ENCODE measurements at regions not wholly inside any gene's neighbourhood (a gene's known extent, or its start where the extent isn't known, plus 50 kb on each side); places are given as distances from the start of the nearest gene placed in this dataset.

DNA sequence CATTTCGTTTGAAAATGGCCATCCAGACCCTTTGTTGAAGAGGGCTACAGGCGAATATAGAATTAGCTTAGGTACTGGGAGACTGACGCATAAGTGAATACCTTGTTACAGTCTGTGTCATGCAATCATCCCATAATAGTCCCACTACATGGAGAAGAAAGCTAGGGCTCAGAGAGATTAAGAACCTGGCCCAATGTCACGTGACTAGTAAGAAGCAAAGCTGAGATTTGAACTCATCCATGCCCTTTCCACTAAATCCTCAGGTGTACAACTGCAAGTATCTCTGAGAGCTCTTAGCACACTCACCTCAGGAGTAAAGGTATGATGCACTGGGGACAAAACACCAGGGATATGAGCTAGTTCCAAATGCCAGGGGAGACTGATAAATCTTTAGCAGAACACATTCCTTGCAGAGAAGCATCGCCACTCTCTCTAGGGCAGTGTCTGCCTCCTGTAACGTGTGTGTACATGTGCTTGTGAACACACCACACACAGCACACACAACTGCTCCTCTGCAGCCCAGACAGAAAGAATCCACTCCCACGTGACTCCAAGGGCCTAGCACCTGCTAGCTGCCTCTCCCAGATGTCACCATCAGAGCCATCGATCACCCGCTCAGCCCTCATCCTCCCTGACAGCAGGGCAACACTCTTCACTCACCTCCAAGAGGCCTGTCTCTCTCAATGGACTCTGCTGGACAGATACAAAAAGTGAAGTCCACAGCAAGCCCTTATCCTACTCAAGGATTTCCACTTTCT is 402.8 kb downstream of the NXPE2 start:
- H3K9me3 Mint-ChIP-seq = no peaks in the 10 kb centered on the region
- no peaks in the 10 kb centered on the region for H3K36me3 Mint-ChIP-seq (ENCODE audit: insufficient read depth)
- no peak overlapping the region for H3K4me3 Mint-ChIP-seq
- H3K27ac Mint-ChIP-seq = peak overlapping the region in 1 of 2 donors; percentile 53
- H3K27me3 Mint-ChIP-seq = peaks cover 12 to 46% of the 10 kb centered on the region in 2 donors
- no peak for DNase-seq
- no peak for ATAC-seq (replicated peaks)
- H3K4me1 Mint-ChIP-seq (ENCODE audit: low read depth in 2 of 2) = no peaks in the 10 kb centered on the region

GRCh38 chr11:115081972-115082371 is 403.6 kb downstream of the NXPE2 start:
- ATAC-seq (replicated peaks) = no peak
- no peaks in the 10 kb centered on the region for H3K36me3 Mint-ChIP-seq (ENCODE audit: insufficient read depth)
- H3K4me1 Mint-ChIP-seq (ENCODE audit: low read depth in 2 of 2) = no peaks in the 10 kb centered on the region
- peaks cover 8 to 41% of the 10 kb centered on the region in 2 donors for H3K27me3 Mint-ChIP-seq
- DNase-seq = no peak
- no peak overlapping the region for H3K27ac Mint-ChIP-seq
- H3K4me3 Mint-ChIP-seq = no peak overlapping the region
- H3K9me3 Mint-ChIP-seq = no peaks in the 10 kb centered on the region

- H3K27ac Mint-ChIP-seq = no peak overlapping the region
- no peak for DNase-seq
- no peaks in the 10 kb centered on the region for H3K9me3 Mint-ChIP-seq
- no peak for ATAC-seq (replicated peaks)
- H3K4me1 Mint-ChIP-seq (ENCODE audit: low read depth in 2 of 2) = no peaks in the 10 kb centered on the region
- peaks cover 0 to 31% of the 10 kb centered on the region in 2 donors for H3K27me3 Mint-ChIP-seq
- no peaks in the 10 kb centered on the region for H3K36me3 Mint-ChIP-seq (ENCODE audit: insufficient read depth)
- no peak overlapping the region for H3K4me3 Mint-ChIP-seq
Observed at GRCh38 chr11:115083144-115083806, 404.9 kb downstream of the NXPE2 start.

GRCh38 chr11:115084231-115084630 is 405.9 kb downstream of the NXPE2 start:
- Mint-ChIP-seq H3K36me3 (ENCODE audit: insufficient read depth) (no peaks in the 10 kb centered on the region), H3K27ac (no peak overlapping the region), H3K4me1 (ENCODE audit: low read depth in 2 of 2) (no peaks in the 10 kb centered on the region), H3K4me3 (no peak overlapping the region), H3K27me3 (peaks cover 5 to 38% of the 10 kb centered on the region in 2 donors), H3K9me3 (no peaks in the 10 kb centered on the region)
- DNase-seq (no peak), ATAC-seq (replicated peaks) (no peak)

GRCh38 chr11:115085461-115086210 is 407.3 kb downstream of the NXPE2 start:
- Mint-ChIP-seq H3K27me3 (peaks cover 10 to 45% of the 10 kb centered on the region in 2 donors), H3K4me1 (ENCODE audit: low read depth in 2 of 2) (no peaks in the 10 kb centered on the region), H3K36me3 (ENCODE audit: insufficient read depth) (no peaks in the 10 kb centered on the region), H3K4me3 (no peak overlapping the region), H3K9me3 (no peaks in the 10 kb centered on the region), H3K27ac (no peak overlapping the region)
- DNase-seq (no peak), ATAC-seq (replicated peaks) (no peak)

GRCh38 chr11:115087791-115088190 is 409.5 kb downstream of the NXPE2 start:
- Mint-ChIP-seq H3K27ac (no peak overlapping the region), H3K36me3 (ENCODE audit: insufficient read depth) (no peaks in the 10 kb centered on the region), H3K4me1 (ENCODE audit: low read depth in 2 of 2) (no peaks in the 10 kb centered on the region), H3K27me3 (peaks cover 13 to 41% of the 10 kb centered on the region in 2 donors), H3K9me3 (no peaks in the 10 kb centered on the region), H3K4me3 (no peak overlapping the region)
- no peak for ATAC-seq (replicated peaks)
- no peak for DNase-seq

GRCh38 chr11:115092516-115092915 is 411.7 kb downstream of the CADM1 start:
- DNase-seq = no peak
- H3K4me1 Mint-ChIP-seq (ENCODE audit: low read depth in 2 of 2) = no peaks in the 10 kb centered on the region
- no peak overlapping the region for H3K27ac Mint-ChIP-seq
- no peaks in the 10 kb centered on the region for H3K36me3 Mint-ChIP-seq (ENCODE audit: insufficient read depth)
- H3K9me3 Mint-ChIP-seq = no peaks in the 10 kb centered on the region
- no peak overlapping the region for H3K4me3 Mint-ChIP-seq
- ATAC-seq (replicated peaks) = no peak
- H3K27me3 Mint-ChIP-seq = peaks cover 13 to 25% of the 10 kb centered on the region in 2 donors

- Mint-ChIP-seq H3K27me3 (peaks cover 0 to 18% of the 10 kb centered on the region in 2 donors), H3K9me3 (no peaks in the 10 kb centered on the region), H3K27ac (no peak overlapping the region), H3K4me1 (ENCODE audit: low read depth in 2 of 2) (no peaks in the 10 kb centered on the region), H3K36me3 (ENCODE audit: insufficient read depth) (no peaks in the 10 kb centered on the region), H3K4me3 (no peak overlapping the region)
- no peak for DNase-seq
- ATAC-seq (replicated peaks) = no peak
Observed at GRCh38 chr11:115097796-115098408, 406.3 kb downstream of the CADM1 start.

- ATAC-seq (replicated peaks) (no peak), DNase-seq (no peak)
- H3K4me3 Mint-ChIP-seq = no peak overlapping the region
- no peaks in the 10 kb centered on the region for H3K36me3 Mint-ChIP-seq (ENCODE audit: insufficient read depth)
- H3K27ac Mint-ChIP-seq = no peak overlapping the region
- no peaks in the 10 kb centered on the region for H3K4me1 Mint-ChIP-seq (ENCODE audit: low read depth in 2 of 2)
- no peaks in the 10 kb centered on the region for H3K9me3 Mint-ChIP-seq
- peaks cover 0 to 10% of the 10 kb centered on the region in 2 donors for H3K27me3 Mint-ChIP-seq
Observed at GRCh38 chr11:115100706-115101105, 403.5 kb downstream of the CADM1 start.

DNA sequence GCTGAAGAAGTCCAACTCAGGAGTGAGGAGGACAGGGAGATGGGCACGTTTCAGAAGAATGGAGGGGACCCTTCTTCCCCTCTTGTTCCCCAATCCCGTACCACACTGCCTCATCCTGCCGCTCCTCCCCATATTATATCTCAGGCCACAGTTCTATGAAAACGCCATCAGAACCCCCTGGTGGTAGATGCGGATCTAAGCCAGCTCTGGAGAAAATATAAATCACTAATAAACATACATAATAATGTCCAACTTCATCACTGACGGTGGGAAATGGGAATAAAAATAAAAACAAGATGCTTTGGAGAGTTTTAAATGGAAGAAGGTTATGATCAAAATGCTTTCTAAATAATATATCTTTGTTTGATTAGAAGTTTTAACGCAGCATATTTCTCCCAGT is 400.3 kb downstream of the CADM1 start:
- H3K27ac Mint-ChIP-seq = no peak overlapping the region
- DNase-seq (no peak), ATAC-seq (replicated peaks) (no peak)
- H3K9me3 Mint-ChIP-seq = no peaks in the 10 kb centered on the region
- no peaks in the 10 kb centered on the region for H3K4me1 Mint-ChIP-seq (ENCODE audit: low read depth in 2 of 2)
- no peaks in the 10 kb centered on the region for H3K36me3 Mint-ChIP-seq (ENCODE audit: insufficient read depth)
- no peak overlapping the region for H3K4me3 Mint-ChIP-seq
- H3K27me3 Mint-ChIP-seq = peaks cover 0 to 8% of the 10 kb centered on the region in 2 donors

DNA sequence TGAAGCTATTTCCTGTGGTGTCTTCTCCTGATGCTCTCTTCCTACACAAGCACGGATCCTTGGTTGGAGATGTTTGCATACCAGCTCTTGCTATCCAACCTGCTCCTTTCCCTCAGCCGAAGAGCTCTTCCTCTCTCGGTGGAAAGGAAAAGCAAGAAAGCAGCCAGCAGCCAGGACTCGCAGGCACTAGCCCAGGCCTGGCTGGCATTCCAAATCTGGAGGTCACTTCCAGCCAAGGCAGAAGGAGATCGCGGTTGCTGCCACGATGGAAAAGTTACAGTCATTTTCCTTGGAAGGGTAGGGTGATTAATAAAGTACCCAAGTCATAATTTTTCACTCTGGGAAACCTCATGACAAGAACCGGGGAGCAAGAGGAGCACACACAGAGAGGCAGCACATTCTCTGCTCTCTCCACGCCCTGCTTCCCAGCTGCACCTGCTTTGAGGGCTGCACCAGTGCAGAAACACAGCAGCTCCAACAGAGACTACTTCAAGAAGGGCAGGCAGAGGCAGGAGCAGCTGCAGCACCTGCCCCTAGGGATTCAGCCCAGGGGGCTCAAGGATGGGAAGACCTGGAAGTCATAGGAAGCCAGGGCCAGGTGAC is 399.3 kb downstream of the CADM1 start:
- Mint-ChIP-seq H3K4me1 (ENCODE audit: low read depth in 2 of 2) (no peaks in the 10 kb centered on the region), H3K4me3 (no peak overlapping the region), H3K27ac (no peak overlapping the region), H3K9me3 (no peaks in the 10 kb centered on the region), H3K27me3 (no peaks in the 10 kb centered on the region), H3K36me3 (ENCODE audit: insufficient read depth) (no peaks in the 10 kb centered on the region)
- DNase-seq = no peak
- no peak for ATAC-seq (replicated peaks)

- ATAC-seq (replicated peaks) (no peak), DNase-seq (no peak)
- no peaks in the 10 kb centered on the region for H3K4me1 Mint-ChIP-seq (ENCODE audit: low read depth in 2 of 2)
- H3K27me3 Mint-ChIP-seq = peaks cover 0 to 9% of the 10 kb centered on the region in 2 donors
- no peaks in the 10 kb centered on the region for H3K9me3 Mint-ChIP-seq
- H3K36me3 Mint-ChIP-seq (ENCODE audit: insufficient read depth) = no peaks in the 10 kb centered on the region
- no peak overlapping the region for H3K27ac Mint-ChIP-seq
- no peak overlapping the region for H3K4me3 Mint-ChIP-seq
Observed at GRCh38 chr11:115111066-115111465, 393.1 kb downstream of the CADM1 start.

- ATAC-seq (replicated peaks) = no peak
Observed at GRCh38 chr11:115112754-115113153, 391.5 kb downstream of the CADM1 start.

More at GRCh38 chr11:115112754-115113153, 391.5 kb downstream of the CADM1 start:
- peak overlapping the region in 1 of 2 donors; percentile 19 for H3K27ac Mint-ChIP-seq
- no peaks in the 10 kb centered on the region for H3K9me3 Mint-ChIP-seq
- H3K4me1 Mint-ChIP-seq (ENCODE audit: low read depth in 2 of 2) = no peaks in the 10 kb centered on the region
- H3K4me3 Mint-ChIP-seq = no peak overlapping the region
- no peaks in the 10 kb centered on the region for H3K36me3 Mint-ChIP-seq (ENCODE audit: insufficient read depth)
- peaks cover 0 to 9% of the 10 kb centered on the region in 2 donors for H3K27me3 Mint-ChIP-seq
- no peak for DNase-seq

Measured in effector memory CD8-positive, alpha-beta T cell (primary cell).